Liver (tissue), 3 donors: ENCODE measurements at regions not wholly inside any gene's neighbourhood (a gene's known extent, or its start where the extent isn't known, plus 50 kb on each side); places are given as distances from the start of the nearest gene placed in this dataset.

Experiments
- EGR1 ChIP-seq, 2 donors: IDR thresholded peaks; 2 replicates each; pipeline ENCODE4 v1.6.1; 2016 to 2018; ENCODE audit warnings: antibody characterized with exemption in 2 of 2, low read depth in 2 of 2
- GABPA ChIP-seq, 2 donors: IDR thresholded peaks in 1 of 2; conservative IDR thresholded peaks in 1 of 2; 2 replicates each; pipeline ENCODE4 v1.6.1; 2016; ENCODE audit warnings: antibody characterized with exemption in 2 of 2, mild to moderate bottlenecking in 1 of 2, moderate library complexity in 1 of 2
- RAD21 ChIP-seq, 2 donors: IDR thresholded peaks; 2 replicates each; pipeline ENCODE4 v1.6.1; 2016; ENCODE audit warnings: antibody characterized with exemption in 2 of 2, mild to moderate bottlenecking in 2 of 2
- RXRA ChIP-seq, 2 donors: IDR thresholded peaks; 2 replicates each; pipeline ENCODE4 v1.6.1; 2017 to 2018; ENCODE audit warnings: antibody characterized with exemption in 2 of 2, mild to moderate bottlenecking in 1 of 2
- TAF1 ChIP-seq: conservative IDR thresholded peaks from 2 replicates; pipeline ENCODE4 v1.6.1; 2016; ENCODE audit warnings: antibody characterized with exemption, mild to moderate bottlenecking
- YY1 ChIP-seq: IDR thresholded peaks from 2 replicates; pipeline ENCODE4 v1.6.1; 2016; ENCODE audit warnings: antibody characterized with exemption, mild to moderate bottlenecking
- TF ChIP-seq, protein P1 (sequence below): fragments of 150-350 bp; IDR thresholded peaks from 2 replicates; pipeline ENCODE4 v1.5.1; 2017; ENCODE audit warnings: improper control_type of control experiment, low read depth, low read length; ENCODE audit not compliant: missing input control
- TF ChIP-seq, protein P2 (sequence below): IDR thresholded peaks from 2 replicates; pipeline ENCODE4 v1.6.1; 2016; ENCODE audit warnings: antibody characterized with exemption, mild to moderate bottlenecking
- TF ChIP-seq, protein P3 (sequence below): IDR thresholded peaks from 2 replicates; pipeline ENCODE4 v1.6.1; 2016; ENCODE audit warnings: antibody characterized with exemption
- TF ChIP-seq, protein P4 (sequence below): IDR thresholded peaks from 2 replicates; pipeline ENCODE4 v1.6.1; 2016; ENCODE audit warnings: antibody characterized with exemption
- TF ChIP-seq, protein P5 (sequence below): IDR thresholded peaks from 2 replicates; pipeline ENCODE4 v1.6.1; 2016; ENCODE audit warnings: antibody characterized with exemption
- donor health status: healthy.
- donor health status: healthy.

DNA sequence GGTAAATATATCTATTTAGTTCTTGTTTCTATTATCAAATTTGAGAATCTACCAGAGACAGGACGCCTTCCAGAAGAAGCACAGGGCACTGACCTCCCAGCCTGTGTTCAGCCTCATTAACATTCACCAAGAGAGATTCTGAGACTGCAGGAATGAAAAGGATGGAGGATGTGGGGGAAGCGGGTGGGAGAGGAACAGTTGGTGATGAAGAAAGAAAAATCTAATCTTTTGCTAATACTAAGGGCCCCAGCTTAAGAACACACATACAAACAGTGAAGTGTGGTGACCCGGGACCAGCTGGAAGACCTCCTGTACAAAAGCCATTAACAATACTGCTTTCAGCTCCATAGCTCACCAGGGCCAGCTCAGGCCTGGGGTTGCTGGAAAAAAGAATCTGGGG lies 160.5 kb downstream of the NUAK1 start:
- TF ChIP-seq, protein P1, sequence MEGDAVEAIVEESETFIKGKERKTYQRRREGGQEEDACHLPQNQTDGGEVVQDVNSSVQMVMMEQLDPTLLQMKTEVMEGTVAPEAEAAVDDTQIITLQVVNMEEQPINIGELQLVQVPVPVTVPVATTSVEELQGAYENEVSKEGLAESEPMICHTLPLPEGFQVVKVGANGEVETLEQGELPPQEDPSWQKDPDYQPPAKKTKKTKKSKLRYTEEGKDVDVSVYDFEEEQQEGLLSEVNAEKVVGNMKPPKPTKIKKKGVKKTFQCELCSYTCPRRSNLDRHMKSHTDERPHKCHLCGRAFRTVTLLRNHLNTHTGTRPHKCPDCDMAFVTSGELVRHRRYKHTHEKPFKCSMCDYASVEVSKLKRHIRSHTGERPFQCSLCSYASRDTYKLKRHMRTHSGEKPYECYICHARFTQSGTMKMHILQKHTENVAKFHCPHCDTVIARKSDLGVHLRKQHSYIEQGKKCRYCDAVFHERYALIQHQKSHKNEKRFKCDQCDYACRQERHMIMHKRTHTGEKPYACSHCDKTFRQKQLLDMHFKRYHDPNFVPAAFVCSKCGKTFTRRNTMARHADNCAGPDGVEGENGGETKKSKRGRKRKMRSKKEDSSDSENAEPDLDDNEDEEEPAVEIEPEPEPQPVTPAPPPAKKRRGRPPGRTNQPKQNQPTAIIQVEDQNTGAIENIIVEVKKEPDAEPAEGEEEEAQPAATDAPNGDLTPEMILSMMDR = no peak
- no peak for TF ChIP-seq RXRA (IDR thresholded peaks at IDR 0.05)
- no peak for TF ChIP-seq TAF1
- TF ChIP-seq, protein P2, sequence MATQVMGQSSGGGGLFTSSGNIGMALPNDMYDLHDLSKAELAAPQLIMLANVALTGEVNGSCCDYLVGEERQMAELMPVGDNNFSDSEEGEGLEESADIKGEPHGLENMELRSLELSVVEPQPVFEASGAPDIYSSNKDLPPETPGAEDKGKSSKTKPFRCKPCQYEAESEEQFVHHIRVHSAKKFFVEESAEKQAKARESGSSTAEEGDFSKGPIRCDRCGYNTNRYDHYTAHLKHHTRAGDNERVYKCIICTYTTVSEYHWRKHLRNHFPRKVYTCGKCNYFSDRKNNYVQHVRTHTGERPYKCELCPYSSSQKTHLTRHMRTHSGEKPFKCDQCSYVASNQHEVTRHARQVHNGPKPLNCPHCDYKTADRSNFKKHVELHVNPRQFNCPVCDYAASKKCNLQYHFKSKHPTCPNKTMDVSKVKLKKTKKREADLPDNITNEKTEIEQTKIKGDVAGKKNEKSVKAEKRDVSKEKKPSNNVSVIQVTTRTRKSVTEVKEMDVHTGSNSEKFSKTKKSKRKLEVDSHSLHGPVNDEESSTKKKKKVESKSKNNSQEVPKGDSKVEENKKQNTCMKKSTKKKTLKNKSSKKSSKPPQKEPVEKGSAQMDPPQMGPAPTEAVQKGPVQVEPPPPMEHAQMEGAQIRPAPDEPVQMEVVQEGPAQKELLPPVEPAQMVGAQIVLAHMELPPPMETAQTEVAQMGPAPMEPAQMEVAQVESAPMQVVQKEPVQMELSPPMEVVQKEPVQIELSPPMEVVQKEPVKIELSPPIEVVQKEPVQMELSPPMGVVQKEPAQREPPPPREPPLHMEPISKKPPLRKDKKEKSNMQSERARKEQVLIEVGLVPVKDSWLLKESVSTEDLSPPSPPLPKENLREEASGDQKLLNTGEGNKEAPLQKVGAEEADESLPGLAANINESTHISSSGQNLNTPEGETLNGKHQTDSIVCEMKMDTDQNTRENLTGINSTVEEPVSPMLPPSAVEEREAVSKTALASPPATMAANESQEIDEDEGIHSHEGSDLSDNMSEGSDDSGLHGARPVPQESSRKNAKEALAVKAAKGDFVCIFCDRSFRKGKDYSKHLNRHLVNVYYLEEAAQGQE = no peak
- TF ChIP-seq, protein P3, sequence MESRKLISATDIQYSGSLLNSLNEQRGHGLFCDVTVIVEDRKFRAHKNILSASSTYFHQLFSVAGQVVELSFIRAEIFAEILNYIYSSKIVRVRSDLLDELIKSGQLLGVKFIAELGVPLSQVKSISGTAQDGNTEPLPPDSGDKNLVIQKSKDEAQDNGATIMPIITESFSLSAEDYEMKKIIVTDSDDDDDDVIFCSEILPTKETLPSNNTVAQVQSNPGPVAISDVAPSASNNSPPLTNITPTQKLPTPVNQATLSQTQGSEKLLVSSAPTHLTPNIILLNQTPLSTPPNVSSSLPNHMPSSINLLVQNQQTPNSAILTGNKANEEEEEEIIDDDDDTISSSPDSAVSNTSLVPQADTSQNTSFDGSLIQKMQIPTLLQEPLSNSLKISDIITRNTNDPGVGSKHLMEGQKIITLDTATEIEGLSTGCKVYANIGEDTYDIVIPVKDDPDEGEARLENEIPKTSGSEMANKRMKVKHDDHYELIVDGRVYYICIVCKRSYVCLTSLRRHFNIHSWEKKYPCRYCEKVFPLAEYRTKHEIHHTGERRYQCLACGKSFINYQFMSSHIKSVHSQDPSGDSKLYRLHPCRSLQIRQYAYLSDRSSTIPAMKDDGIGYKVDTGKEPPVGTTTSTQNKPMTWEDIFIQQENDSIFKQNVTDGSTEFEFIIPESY = no peak
- TF ChIP-seq GABPA (IDR thresholded peaks at IDR 0.05 in 1 of 2, conservative IDR thresholded peaks at IDR 0.05 in 1 of 2) = no peak
- TF ChIP-seq YY1 = no peak
- TF ChIP-seq EGR1 (IDR thresholded peaks at IDR 0.05; ENCODE audit: low read depth in 2 of 2) = no peak
- TF ChIP-seq RAD21 (IDR thresholded peaks at IDR 0.05) = no peak
- TF ChIP-seq, protein P4, sequence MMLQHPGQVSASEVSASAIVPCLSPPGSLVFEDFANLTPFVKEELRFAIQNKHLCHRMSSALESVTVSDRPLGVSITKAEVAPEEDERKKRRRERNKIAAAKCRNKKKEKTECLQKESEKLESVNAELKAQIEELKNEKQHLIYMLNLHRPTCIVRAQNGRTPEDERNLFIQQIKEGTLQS = no peak
- TF ChIP-seq, protein P5, sequence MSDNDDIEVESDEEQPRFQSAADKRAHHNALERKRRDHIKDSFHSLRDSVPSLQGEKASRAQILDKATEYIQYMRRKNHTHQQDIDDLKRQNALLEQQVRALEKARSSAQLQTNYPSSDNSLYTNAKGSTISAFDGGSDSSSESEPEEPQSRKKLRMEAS = no peak
